HFF-Myc (cell line): ENCODE measurements at regions not wholly inside any gene's neighbourhood (a gene's known extent, or its start where the extent isn't known, plus 50 kb on each side); places are given as distances from the start of the nearest gene placed in this dataset.
"Not testable (repeated sequence)": the region's sequence is repeated elsewhere in the genome, so short reads cannot be mapped to it uniquely, and the experiment has no call there.

Experiments
- DNase-seq: peaks from one replicate; pipeline ENCODE4 v3.0.0-alpha.2; 2011; ENCODE audit warnings: low read depth; ENCODE audit errors: extremely low read depth
- H3K4me3 ChIP-seq: replicated peaks from 2 replicates; pipeline ENCODE4 v1.5.1; 2011; ENCODE audit warnings: low read depth, mild to moderate bottlenecking, control low read depth, low read length
- CTCF ChIP-seq: IDR thresholded peaks from 2 replicates; pipeline ENCODE4 v1.5.1; 2012; ENCODE audit warnings: mild to moderate bottlenecking, low read depth, low read length, control low read depth; ENCODE audit errors: missing control alignments

- no peak overlapping the region for H3K4me3 ChIP-seq
- no peak for DNase-seq
- TF ChIP-seq CTCF, result no peak
These were observed 1459.3 kb upstream of the ACO1 start for GRCh38 chr9:30925126-30925525.

DNA sequence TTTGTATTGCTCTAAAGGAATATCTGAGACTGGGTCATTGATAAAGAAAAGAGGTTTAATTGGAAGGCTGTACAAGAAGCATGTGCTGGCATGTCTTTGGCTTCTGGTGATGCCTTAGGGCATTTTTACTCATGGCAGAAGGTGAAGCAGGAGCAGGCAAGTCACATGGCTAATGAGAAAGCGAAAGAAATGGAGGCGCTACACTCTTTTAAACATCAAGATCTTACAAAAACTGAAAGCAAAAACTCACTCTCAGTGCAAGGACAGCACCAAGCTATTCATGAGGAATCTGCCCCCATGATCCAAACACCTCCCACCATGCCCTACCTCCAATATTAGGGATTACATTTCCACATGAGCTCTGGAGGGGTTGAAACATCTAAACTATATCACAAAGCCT, 1458.8 kb upstream of the ACO1 start:
- no peak overlapping the region for H3K4me3 ChIP-seq
- no peak for TF ChIP-seq CTCF
- no peak for DNase-seq

GRCh38 chr9:30928045-30928444, 1456.4 kb upstream of the ACO1 start:
- no peak overlapping the region for H3K4me3 ChIP-seq
- no peak for DNase-seq
- no peak for TF ChIP-seq CTCF

DNA sequence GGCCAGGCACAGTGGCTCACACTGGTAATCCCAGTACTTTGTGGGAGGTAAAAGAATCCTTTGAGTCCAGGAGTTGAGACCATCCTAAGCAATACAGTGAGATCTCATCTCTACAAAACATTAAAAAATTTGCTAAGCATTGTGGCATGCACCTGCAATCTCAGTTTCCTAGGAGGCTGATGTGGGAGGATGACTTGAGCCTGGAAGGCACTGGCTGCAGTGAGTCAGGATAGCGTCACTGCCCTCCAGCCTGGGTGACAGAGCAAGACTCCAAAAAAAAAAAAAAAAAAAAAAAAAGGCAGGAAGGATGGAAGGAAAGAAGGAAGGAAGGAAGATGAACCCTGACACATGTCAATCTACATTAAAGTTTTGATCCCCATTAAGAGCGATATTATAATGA, 1452.2 kb upstream of the ACO1 start:
- no peak overlapping the region for H3K4me3 ChIP-seq
- DNase-seq, result no peak
- no peak for TF ChIP-seq CTCF

DNA sequence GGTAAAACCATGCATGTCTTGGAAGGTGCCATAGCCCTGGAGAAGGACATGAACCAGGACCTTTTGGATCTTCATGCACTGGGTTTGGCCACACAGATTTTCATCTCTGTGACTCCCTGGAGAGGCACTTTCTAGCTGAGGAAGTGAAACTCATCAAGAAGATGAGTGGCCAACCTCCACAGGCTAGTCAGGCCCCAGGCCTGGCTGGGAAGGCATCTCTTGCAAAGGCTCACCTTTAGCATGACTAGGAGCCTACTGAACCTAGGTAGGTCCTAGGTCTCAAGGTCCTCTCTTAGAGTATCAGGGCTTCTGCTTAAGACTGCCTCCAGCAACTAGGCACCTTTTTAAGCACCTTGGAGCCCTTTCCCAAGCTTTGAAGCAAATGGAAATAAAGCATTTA, 1448.7 kb upstream of the ACO1 start:
- no peak for DNase-seq
- H3K4me3 ChIP-seq, result no peak overlapping the region
- TF ChIP-seq CTCF, result no peak

DNA sequence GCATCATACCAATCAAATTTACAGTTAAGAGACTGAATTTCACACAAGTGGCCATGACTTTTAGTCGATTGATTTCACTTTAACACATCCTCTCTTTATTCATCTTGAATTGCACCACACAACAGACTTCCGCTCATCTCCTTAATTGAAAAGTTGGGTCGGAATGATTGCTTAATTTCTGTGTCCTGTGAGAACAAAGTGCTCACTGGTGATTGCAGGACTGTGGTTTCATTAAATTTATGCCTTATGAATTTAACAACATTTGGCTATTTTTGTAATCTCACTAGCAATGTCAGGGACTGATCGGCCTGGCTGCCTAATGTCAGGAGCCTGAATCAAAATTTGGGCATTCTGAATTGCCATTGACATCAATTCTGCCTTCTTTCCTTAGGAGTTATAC, 1447.3 kb upstream of the ACO1 start:
- DNase-seq, result no peak
- no peak for TF ChIP-seq CTCF
- no peak overlapping the region for H3K4me3 ChIP-seq

DNA sequence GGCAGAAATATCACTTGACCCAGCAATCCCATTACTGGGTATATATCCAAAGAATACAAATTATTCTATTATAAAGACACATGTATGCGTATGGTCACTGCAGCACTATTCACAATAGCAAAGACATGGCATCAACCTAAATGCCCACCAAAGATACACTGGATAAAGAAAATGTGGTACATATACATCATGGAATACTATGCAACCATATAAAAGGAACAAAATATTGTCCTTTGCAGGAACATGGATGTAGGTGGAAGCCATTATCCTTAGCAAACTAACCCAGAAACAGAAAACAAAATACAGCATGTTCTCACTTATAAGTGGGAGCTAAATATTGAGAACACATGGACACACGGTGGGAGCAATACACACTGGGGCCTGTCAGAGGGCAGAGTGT, 1441.6 kb upstream of the ACO1 start:
- not testable (repeated sequence) for H3K4me3 ChIP-seq, DNase-seq
